Endothelial cell of umbilical vein (primary cell): ENCODE measurements at regions not wholly inside any gene's neighbourhood (a gene's known extent, or its start where the extent isn't known, plus 50 kb on each side); places are given as distances from the start of the nearest gene placed in this dataset.

ENCODE experiments used
- EZH2 ChIP-seq: IDR thresholded peaks from 2 replicates; pipeline ENCODE4 v1.6.1; 2012; ENCODE audit warnings: borderline replicate concordance, low read depth, mild to moderate bottlenecking, moderate library complexity, low read length, inconsistent platforms; ENCODE audit not compliant: severe bottlenecking
- FOS ChIP-seq: IDR thresholded peaks from 2 replicates; pipeline ENCODE4 v1.6.1; 2011; ENCODE audit warnings: mild to moderate bottlenecking, low read length, moderate library complexity, borderline replicate concordance; ENCODE audit not compliant: insufficient read depth
- GATA2 ChIP-seq: IDR thresholded peaks from 2 replicates; pipeline ENCODE4 v1.7.0; 2011; ENCODE audit warnings: low read depth, mild to moderate bottlenecking, moderate library complexity, mixed read lengths, low read length; ENCODE audit not compliant: insufficient read length, insufficient read depth
- JUN ChIP-seq: IDR thresholded peaks from 2 replicates; pipeline ENCODE4 v1.6.1; 2011; ENCODE audit warnings: borderline replicate concordance, low read depth; ENCODE audit not compliant: insufficient read length, insufficient read depth
- MAX ChIP-seq: IDR thresholded peaks from 2 replicates; pipeline ENCODE4 v1.6.1; 2011; ENCODE audit not compliant: insufficient read depth, insufficient read length
- MYC ChIP-seq: IDR thresholded peaks from one replicate; pipeline ENCODE4 v1.6.1; 2011; ENCODE audit warnings: mild to moderate bottlenecking, low read depth, low read length
- POLR2A ChIP-seq: IDR thresholded peaks from 2 replicates; pipeline ENCODE4 v1.6.1; 2012; ENCODE audit warnings: low read depth, mild to moderate bottlenecking, control low read depth, low read length
- POLR2AphosphoS5 ChIP-seq: IDR thresholded peaks from 2 replicates; pipeline ENCODE4 v1.6.1; 2012; ENCODE audit warnings: low read depth, mild to moderate bottlenecking, control low read depth, low read length, moderate library complexity; ENCODE audit not compliant: insufficient read depth
- TF ChIP-seq, protein P1 (sequence below), 2 donors: IDR thresholded peaks; 1 replicate in 1 of 2; 2 replicates in 1 of 2; pipeline ENCODE4 v1.5.1; 2011; ENCODE audit warnings: low read length in 2 of 2, mild to moderate bottlenecking in 2 of 2, moderate library complexity in 2 of 2, control low read depth in 1 of 2, inconsistent platforms in 1 of 2, low read depth in 1 of 2; ENCODE audit not compliant: insufficient read depth in 1 of 2; ENCODE audit errors: extremely low read depth in 1 of 2

DNA sequence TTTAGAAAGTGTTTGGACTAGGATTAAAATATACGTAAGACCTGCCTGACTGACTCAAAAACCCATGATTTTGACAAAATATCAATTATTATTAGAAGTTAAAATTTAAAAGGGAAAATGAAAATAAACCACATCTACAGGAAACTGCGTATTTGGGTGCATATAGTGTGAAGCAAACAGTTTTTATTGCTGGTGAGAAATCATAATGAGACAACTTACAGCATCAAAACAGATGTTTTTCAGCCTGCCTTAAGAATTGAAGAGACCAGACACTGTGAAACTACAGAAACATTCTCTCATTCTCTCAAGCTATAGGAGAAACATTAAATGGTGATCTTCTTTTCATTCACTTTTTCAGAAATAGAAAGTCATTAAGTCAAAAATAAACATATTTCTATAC is 62.9 kb downstream of the RAD51AP2 start:
- no peak for TF ChIP-seq JUN
- TF ChIP-seq POLR2AphosphoS5, result no peak
- no peak for TF ChIP-seq POLR2A
- TF ChIP-seq, protein P1, sequence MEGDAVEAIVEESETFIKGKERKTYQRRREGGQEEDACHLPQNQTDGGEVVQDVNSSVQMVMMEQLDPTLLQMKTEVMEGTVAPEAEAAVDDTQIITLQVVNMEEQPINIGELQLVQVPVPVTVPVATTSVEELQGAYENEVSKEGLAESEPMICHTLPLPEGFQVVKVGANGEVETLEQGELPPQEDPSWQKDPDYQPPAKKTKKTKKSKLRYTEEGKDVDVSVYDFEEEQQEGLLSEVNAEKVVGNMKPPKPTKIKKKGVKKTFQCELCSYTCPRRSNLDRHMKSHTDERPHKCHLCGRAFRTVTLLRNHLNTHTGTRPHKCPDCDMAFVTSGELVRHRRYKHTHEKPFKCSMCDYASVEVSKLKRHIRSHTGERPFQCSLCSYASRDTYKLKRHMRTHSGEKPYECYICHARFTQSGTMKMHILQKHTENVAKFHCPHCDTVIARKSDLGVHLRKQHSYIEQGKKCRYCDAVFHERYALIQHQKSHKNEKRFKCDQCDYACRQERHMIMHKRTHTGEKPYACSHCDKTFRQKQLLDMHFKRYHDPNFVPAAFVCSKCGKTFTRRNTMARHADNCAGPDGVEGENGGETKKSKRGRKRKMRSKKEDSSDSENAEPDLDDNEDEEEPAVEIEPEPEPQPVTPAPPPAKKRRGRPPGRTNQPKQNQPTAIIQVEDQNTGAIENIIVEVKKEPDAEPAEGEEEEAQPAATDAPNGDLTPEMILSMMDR (IDR thresholded peaks at IDR 0.05; ENCODE audit: extremely low read depth in 1 of 2, insufficient read depth in 1 of 2, low read depth in 1 of 2, low read length in 2 of 2), result no peak
- no peak for TF ChIP-seq FOS
- no peak for TF ChIP-seq MAX
- TF ChIP-seq EZH2, result no peak
- TF ChIP-seq MYC, result no peak
- TF ChIP-seq GATA2, result no peak
